ENCODE measurements at regions not wholly inside any gene's neighbourhood (a gene's known extent, or its start where the extent isn't known, plus 50 kb on each side); places are given as distances from the start of the nearest gene placed in this dataset.

- no peaks in the 10 kb centered on the region for H3K4me1 ChIP-seq
- no peaks in the 10 kb centered on the region for H3K79me2 ChIP-seq
- no peaks in the 10 kb centered on the region for H3K9me3 ChIP-seq (ENCODE audit: control insufficient read depth, low read length)
- peak overlapping the region; percentile 62 for H3K4me2 ChIP-seq (ENCODE audit: low read length)
- no peak for TF ChIP-seq CTCF (IDR thresholded peaks at IDR 0.05)
- H3K36me3 ChIP-seq (ENCODE audit: control insufficient read depth, insufficient read depth, low read length): no peaks in the 10 kb centered on the region
- H3K27ac ChIP-seq: no peak overlapping the region
- H3K27me3 ChIP-seq (ENCODE audit: control insufficient read depth, insufficient read depth, low read length): no peaks in the 10 kb centered on the region
- H2AFZ ChIP-seq: no peak overlapping the region
- no peak overlapping the region for H3K9ac ChIP-seq
- H3K4me3 ChIP-seq (ENCODE audit: low read depth, low read length): peak overlapping the region; percentile 13
Observed at GRCh38 chrX:437661-438390, 51.1 kb upstream of the PPP2R3B start.

- H3K4me2 ChIP-seq (ENCODE audit: low read length): no peak overlapping the region
- H3K4me3 ChIP-seq (ENCODE audit: low read depth, low read length): no peak overlapping the region
- H3K27me3 ChIP-seq (ENCODE audit: control insufficient read depth, insufficient read depth, low read length): no peaks in the 10 kb centered on the region
Observed at GRCh38 chrX:439241-439640, 52.5 kb upstream of the PPP2R3B start.

GRCh38 chrX:439719-440118 lies 53.0 kb upstream of the PPP2R3B start:
- no peak overlapping the region for H3K4me2 ChIP-seq (ENCODE audit: low read length)
- no peak overlapping the region for H3K27ac ChIP-seq
- H3K4me1 ChIP-seq: no peaks in the 10 kb centered on the region
- no peak overlapping the region for H3K4me3 ChIP-seq (ENCODE audit: low read depth, low read length)
- H3K79me2 ChIP-seq: no peaks in the 10 kb centered on the region
- no peaks in the 10 kb centered on the region for H3K9me3 ChIP-seq (ENCODE audit: control insufficient read depth, low read length)
- H3K27me3 ChIP-seq (ENCODE audit: control insufficient read depth, insufficient read depth, low read length): no peaks in the 10 kb centered on the region
- TF ChIP-seq CTCF (IDR thresholded peaks at IDR 0.05): no peak
- no peak overlapping the region for H3K9ac ChIP-seq
- no peak overlapping the region for H2AFZ ChIP-seq
- H3K36me3 ChIP-seq (ENCODE audit: control insufficient read depth, insufficient read depth, low read length): no peaks in the 10 kb centered on the region

More at GRCh38 chrX:439241-439640, 52.5 kb upstream of the PPP2R3B start:
- H2AFZ ChIP-seq: no peak overlapping the region
- no peaks in the 10 kb centered on the region for H3K4me1 ChIP-seq
- no peak overlapping the region for H3K9ac ChIP-seq
- no peak for TF ChIP-seq CTCF (IDR thresholded peaks at IDR 0.05)
- no peaks in the 10 kb centered on the region for H3K36me3 ChIP-seq (ENCODE audit: control insufficient read depth, insufficient read depth, low read length)
- H3K9me3 ChIP-seq (ENCODE audit: control insufficient read depth, low read length): no peaks in the 10 kb centered on the region
- H3K27ac ChIP-seq: no peak overlapping the region
- H3K79me2 ChIP-seq: no peaks in the 10 kb centered on the region

GRCh38 chrX:440636-441035 lies 53.9 kb upstream of the PPP2R3B start:
- Histone ChIP-seq H3K4me1 (no peaks in the 10 kb centered on the region), H2AFZ (no peak overlapping the region), H3K9ac (no peak overlapping the region), H3K9me3 (ENCODE audit: control insufficient read depth, low read length) (no peaks in the 10 kb centered on the region), H3K27ac (no peak overlapping the region), H3K27me3 (ENCODE audit: control insufficient read depth, insufficient read depth, low read length) (no peaks in the 10 kb centered on the region), H3K4me2 (ENCODE audit: low read length) (no peak overlapping the region), H3K79me2 (no peaks in the 10 kb centered on the region), H3K36me3 (ENCODE audit: control insufficient read depth, insufficient read depth, low read length) (no peaks in the 10 kb centered on the region), H3K4me3 (ENCODE audit: low read depth, low read length) (no peak overlapping the region)
- TF ChIP-seq CTCF (IDR thresholded peaks at IDR 0.05): no peak
